Activated CD4-positive, alpha-beta memory T cell treated with anti-CD3 and anti-CD28 coated beads for 36 hours (primary cell): ENCODE measurements at regions not wholly inside any gene's neighbourhood (a gene's known extent, or its start where the extent isn't known, plus 50 kb on each side); places are given as distances from the start of the nearest gene placed in this dataset.
"Not testable (repeated sequence)": the region's sequence is repeated elsewhere in the genome, so short reads cannot be mapped to it uniquely, and the experiment has no call there.

Experiments
- CTCF ChIA-PET: fragments of 350-600 bp; sonication (Branson Sonifier 250); formaldehyde crosslinking; loops from one replicate; lab custom pipeline; 2021; ENCODE audit warnings: antibody characterized with exemption, inconsistent platforms; lab: Charles Lee
- POLR2A ChIA-PET: fragments of 350-600 bp; sonication (Branson Sonifier 250); formaldehyde crosslinking; loops from one replicate; lab custom pipeline; 2021; ENCODE audit warnings: antibody characterized with exemption; lab: Charles Lee
- DNase-seq: peaks from one replicate; pipeline ENCODE4 v3.0.0-alpha.2; 2020
- H3K27ac Mint-ChIP-seq: one replicate; pipeline ENCODE4 v1.8.0; 2021; ENCODE audit warnings: mixed read lengths
- H3K27me3 Mint-ChIP-seq: one replicate; pipeline ENCODE4 v1.8.0; 2021; ENCODE audit warnings: mixed read lengths
- H3K36me3 Mint-ChIP-seq: one replicate; pipeline ENCODE4 v1.8.0; 2021; ENCODE audit warnings: mixed read lengths
- H3K4me1 Mint-ChIP-seq: one replicate; pipeline ENCODE4 v1.8.0; 2021; ENCODE audit warnings: low read depth, mixed read lengths
- H3K4me3 Mint-ChIP-seq: one replicate; pipeline ENCODE4 v1.8.0; 2021; ENCODE audit warnings: mild to moderate bottlenecking, mixed read lengths
- H3K9me3 Mint-ChIP-seq: one replicate; pipeline ENCODE4 v1.8.0; 2021; ENCODE audit warnings: mixed read lengths
- intact Hi-C: fragments of 100-400 bp; cut with micrococcal nuclease; formaldehyde crosslinking; loops from one replicate; pipeline ENCODE4 v1.15.1; 2023

- Mint-ChIP-seq H3K27me3 (peaks cover 3% of the 10 kb centered on the region), H3K27ac (no peak overlapping the region), H3K4me1 (peaks cover 5% of the 10 kb centered on the region), H3K9me3 (peaks cover 15% of the 10 kb centered on the region), H3K4me3 (no peak overlapping the region), H3K36me3 (no peaks in the 10 kb centered on the region)
- POLR2A ChIA-PET, result no interaction called here
- intact Hi-C loops, result no loop called here
- no peak for DNase-seq
- CTCF ChIA-PET, result no interaction called here
Measured at GRCh38 chr5:173677125-173677672, 60.7 kb upstream of the BOD1 start.

GRCh38 chr5:173679909-173680630, 63.6 kb upstream of the BOD1 start:
- H3K27ac Mint-ChIP-seq, result no peak overlapping the region
- CTCF ChIA-PET, result no interaction called here
- peaks cover 1% of the 10 kb centered on the region for H3K27me3 Mint-ChIP-seq
- H3K4me1 Mint-ChIP-seq, result peaks cover 5% of the 10 kb centered on the region
- intact Hi-C loops, result no loop called here
- peaks cover 12% of the 10 kb centered on the region for H3K9me3 Mint-ChIP-seq
- POLR2A ChIA-PET, result no interaction called here
- no peaks in the 10 kb centered on the region for H3K36me3 Mint-ChIP-seq
- DNase-seq, result no peak
- H3K4me3 Mint-ChIP-seq, result no peak overlapping the region

GRCh38 chr5:173680660-173681242, 64.3 kb upstream of the BOD1 start:
- no peaks in the 10 kb centered on the region for H3K36me3 Mint-ChIP-seq
- CTCF ChIA-PET, result no interaction called here

GRCh38 chr5:173682313-173682712, 65.9 kb upstream of the BOD1 start:
- no peak overlapping the region for H3K27ac Mint-ChIP-seq
- peaks cover 5% of the 10 kb centered on the region for H3K4me1 Mint-ChIP-seq
- H3K9me3 Mint-ChIP-seq, result peaks cover 2% of the 10 kb centered on the region
- CTCF ChIA-PET, result no interaction called here
- intact Hi-C loops, result no loop called here
- H3K27me3 Mint-ChIP-seq, result peaks cover 1% of the 10 kb centered on the region
- POLR2A ChIA-PET, result no interaction called here
- DNase-seq, result no peak
- no peak overlapping the region for H3K4me3 Mint-ChIP-seq
- H3K36me3 Mint-ChIP-seq, result no peaks in the 10 kb centered on the region

More at GRCh38 chr5:173680660-173681242, 64.3 kb upstream of the BOD1 start:
- H3K9me3 Mint-ChIP-seq, result peaks cover 9% of the 10 kb centered on the region
- DNase-seq, result no peak
- peaks cover 5% of the 10 kb centered on the region for H3K4me1 Mint-ChIP-seq
- intact Hi-C loops, result no loop called here
- no peak overlapping the region for H3K27ac Mint-ChIP-seq
- POLR2A ChIA-PET, result no interaction called here
- H3K4me3 Mint-ChIP-seq, result no peak overlapping the region
- peaks cover 1% of the 10 kb centered on the region for H3K27me3 Mint-ChIP-seq

- H3K27ac Mint-ChIP-seq, H3K4me3 Mint-ChIP-seq, H3K4me1 Mint-ChIP-seq, H3K27me3 Mint-ChIP-seq, CTCF ChIA-PET, POLR2A ChIA-PET, H3K9me3 Mint-ChIP-seq, DNase-seq, H3K36me3 Mint-ChIP-seq, intact Hi-C loops: not testable (repeated sequence)
Measured at GRCh38 chr5:173684535-173684934, 68.1 kb upstream of the BOD1 start.

- POLR2A ChIA-PET, result no interaction called here
- H3K4me3 Mint-ChIP-seq, result no peak overlapping the region
- peaks cover 8% of the 10 kb centered on the region for H3K4me1 Mint-ChIP-seq
- intact Hi-C loops, result no loop called here
- CTCF ChIA-PET, result interaction anchor here (0.6 to 0.9 kb wide), 2 partner anchors 14 to 1384 kb away, joined by 3 read pairs; no protein-coding TSS in a partner anchor
- no peak for DNase-seq
- H3K27me3 Mint-ChIP-seq, result no peaks in the 10 kb centered on the region
- H3K36me3 Mint-ChIP-seq, result no peaks in the 10 kb centered on the region
- no peaks in the 10 kb centered on the region for H3K9me3 Mint-ChIP-seq
- no peak overlapping the region for H3K27ac Mint-ChIP-seq
Measured at GRCh38 chr5:173686950-173687349, 70.5 kb upstream of the BOD1 start.

- no peaks in the 10 kb centered on the region for H3K27me3 Mint-ChIP-seq
- intact Hi-C loops, result no loop called here
- ChIA-PET POLR2A (no interaction called here), CTCF (no interaction called here)
- DNase-seq, result no peak
- H3K4me3 Mint-ChIP-seq, result no peak overlapping the region
- H3K4me1 Mint-ChIP-seq, result peaks cover 7% of the 10 kb centered on the region
- no peaks in the 10 kb centered on the region for H3K9me3 Mint-ChIP-seq
- no peaks in the 10 kb centered on the region for H3K36me3 Mint-ChIP-seq
- no peak overlapping the region for H3K27ac Mint-ChIP-seq
Measured at GRCh38 chr5:173688703-173689102, 72.3 kb upstream of the BOD1 start.

- no peak overlapping the region for H3K27ac Mint-ChIP-seq
- CTCF ChIA-PET, result no interaction called here
- H3K36me3 Mint-ChIP-seq, result no peaks in the 10 kb centered on the region
- H3K4me3 Mint-ChIP-seq, result no peak overlapping the region
- no peaks in the 10 kb centered on the region for H3K27me3 Mint-ChIP-seq
- POLR2A ChIA-PET, result no interaction called here
- no peaks in the 10 kb centered on the region for H3K9me3 Mint-ChIP-seq
- intact Hi-C loops, result no loop called here
- H3K4me1 Mint-ChIP-seq, result peaks cover 7% of the 10 kb centered on the region
- DNase-seq, result no peak
Measured at GRCh38 chr5:173689171-173689736, 72.8 kb upstream of the BOD1 start.

GRCh38 chr5:173689737-173690360, 73.4 kb upstream of the BOD1 start:
- Mint-ChIP-seq H3K4me1 (peaks cover 7% of the 10 kb centered on the region), H3K36me3 (no peaks in the 10 kb centered on the region), H3K27ac (no peak overlapping the region), H3K9me3 (no peaks in the 10 kb centered on the region), H3K27me3 (no peaks in the 10 kb centered on the region), H3K4me3 (no peak overlapping the region)
- intact Hi-C loops, result no loop called here
- CTCF ChIA-PET, result no interaction called here
- DNase-seq, result no peak
- POLR2A ChIA-PET, result no interaction called here

- CTCF ChIA-PET, result no interaction called here
- Mint-ChIP-seq H3K27ac (no peak overlapping the region), H3K4me1 (peaks cover 7% of the 10 kb centered on the region)
Measured at GRCh38 chr5:173691931-173692330, 75.5 kb upstream of the BOD1 start.

GRCh38 chr5:173693670-173694069, 77.2 kb upstream of the BOD1 start:
- H3K9me3 Mint-ChIP-seq, result no peaks in the 10 kb centered on the region
- peaks cover 18% of the 10 kb centered on the region for H3K4me1 Mint-ChIP-seq
- H3K27ac Mint-ChIP-seq, result no peak overlapping the region
- H3K4me3 Mint-ChIP-seq, result no peak overlapping the region
- ChIA-PET POLR2A (interaction anchor here (0.6 kb wide), 1 partner anchor 211 kb away, joined by 3 read pairs; no protein-coding TSS in a partner anchor), CTCF (no interaction called here)
- intact Hi-C loops, result no loop called here
- DNase-seq, result no peak
- no peaks in the 10 kb centered on the region for H3K27me3 Mint-ChIP-seq
- H3K36me3 Mint-ChIP-seq, result no peaks in the 10 kb centered on the region

More at GRCh38 chr5:173691931-173692330, 75.5 kb upstream of the BOD1 start:
- H3K4me3 Mint-ChIP-seq, result no peak overlapping the region
- no peak for DNase-seq
- intact Hi-C loops, result no loop called here
- no peaks in the 10 kb centered on the region for H3K36me3 Mint-ChIP-seq
- H3K27me3 Mint-ChIP-seq, result no peaks in the 10 kb centered on the region
- H3K9me3 Mint-ChIP-seq, result no peaks in the 10 kb centered on the region
- POLR2A ChIA-PET, result no interaction called here

- no peak overlapping the region for H3K4me3 Mint-ChIP-seq
- intact Hi-C loops, result no loop called here
- no peaks in the 10 kb centered on the region for H3K9me3 Mint-ChIP-seq
- DNase-seq, result no peak
- ChIA-PET CTCF (no interaction called here), POLR2A (no interaction called here)
- no peak overlapping the region for H3K27ac Mint-ChIP-seq
- no peaks in the 10 kb centered on the region for H3K27me3 Mint-ChIP-seq
- peaks cover 11% of the 10 kb centered on the region for H3K4me1 Mint-ChIP-seq
- no peaks in the 10 kb centered on the region for H3K36me3 Mint-ChIP-seq
Measured at GRCh38 chr5:173696216-173696615, 79.8 kb upstream of the BOD1 start.
